ENCODE measurements at regions not wholly inside any gene's neighbourhood (a gene's known extent, or its start where the extent isn't known, plus 50 kb on each side); places are given as distances from the start of the nearest gene placed in this dataset.

DNA sequence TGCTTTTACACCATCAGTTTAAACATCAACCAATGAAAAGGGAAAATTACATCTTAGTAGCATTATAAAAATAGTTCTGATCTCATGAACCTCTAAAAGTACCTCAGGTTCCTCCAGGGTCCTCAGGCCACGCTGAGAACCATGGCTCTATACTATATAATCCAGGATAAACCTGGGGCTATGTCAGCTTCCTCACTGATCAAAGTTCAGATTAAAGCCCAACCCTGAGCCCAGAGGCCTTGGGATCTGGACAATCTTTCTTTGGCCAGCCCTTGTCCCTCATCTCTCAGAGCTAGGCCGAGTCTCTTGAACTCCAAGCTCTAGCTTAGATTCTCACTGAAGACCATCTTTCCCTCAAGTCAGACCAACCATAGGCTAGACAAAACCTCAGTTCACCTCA is 168.3 kb downstream of the PLPP3 start:
- TF ChIP-seq, protein P1, sequence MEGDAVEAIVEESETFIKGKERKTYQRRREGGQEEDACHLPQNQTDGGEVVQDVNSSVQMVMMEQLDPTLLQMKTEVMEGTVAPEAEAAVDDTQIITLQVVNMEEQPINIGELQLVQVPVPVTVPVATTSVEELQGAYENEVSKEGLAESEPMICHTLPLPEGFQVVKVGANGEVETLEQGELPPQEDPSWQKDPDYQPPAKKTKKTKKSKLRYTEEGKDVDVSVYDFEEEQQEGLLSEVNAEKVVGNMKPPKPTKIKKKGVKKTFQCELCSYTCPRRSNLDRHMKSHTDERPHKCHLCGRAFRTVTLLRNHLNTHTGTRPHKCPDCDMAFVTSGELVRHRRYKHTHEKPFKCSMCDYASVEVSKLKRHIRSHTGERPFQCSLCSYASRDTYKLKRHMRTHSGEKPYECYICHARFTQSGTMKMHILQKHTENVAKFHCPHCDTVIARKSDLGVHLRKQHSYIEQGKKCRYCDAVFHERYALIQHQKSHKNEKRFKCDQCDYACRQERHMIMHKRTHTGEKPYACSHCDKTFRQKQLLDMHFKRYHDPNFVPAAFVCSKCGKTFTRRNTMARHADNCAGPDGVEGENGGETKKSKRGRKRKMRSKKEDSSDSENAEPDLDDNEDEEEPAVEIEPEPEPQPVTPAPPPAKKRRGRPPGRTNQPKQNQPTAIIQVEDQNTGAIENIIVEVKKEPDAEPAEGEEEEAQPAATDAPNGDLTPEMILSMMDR (IDR thresholded peaks at IDR 0.05): no peak
- no peak for TF ChIP-seq ZFX (IDR thresholded peaks at IDR 0.05; ENCODE audit: borderline replicate concordance)

All from 22Rv1 (cell line).